NB4 (cell line): ENCODE measurements at regions not wholly inside any gene's neighbourhood (a gene's known extent, or its start where the extent isn't known, plus 50 kb on each side); places are given as distances from the start of the nearest gene placed in this dataset.

Experiments
- DNase-seq: peaks from one replicate; pipeline ENCODE4 v3.0.0; 2010; ENCODE audit warnings: low read depth
- H3K4me3 ChIP-seq: one replicate; pipeline ENCODE4 v1.5.1; 2011; ENCODE audit warnings: mild to moderate bottlenecking, low read depth, low read length, moderate library complexity
- CTCF ChIP-seq: IDR thresholded peaks from one replicate; pipeline ENCODE4 v1.5.1; 2012; ENCODE audit warnings: low read depth, low read length
- MAX ChIP-seq: IDR thresholded peaks from 2 replicates; pipeline ENCODE4 v1.6.1; 2011; ENCODE audit warnings: low read depth, low read length
- MYC ChIP-seq: IDR thresholded peaks from 2 replicates; pipeline ENCODE4 v1.6.1; 2011; ENCODE audit warnings: low read depth, low read length
- POLR2A ChIP-seq: IDR thresholded peaks from 2 replicates; pipeline ENCODE4 v1.6.1; 2011; ENCODE audit warnings: mild to moderate bottlenecking; ENCODE audit not compliant: insufficient read length; ENCODE audit errors: extremely low read depth

- no peak for DNase-seq
- no peak overlapping the region for H3K4me3 ChIP-seq
- no peak for TF ChIP-seq MAX
- TF ChIP-seq CTCF = no peak
- TF ChIP-seq MYC = no peak
- no peak for TF ChIP-seq POLR2A
These were observed 60.8 kb upstream of the FAM136A start for GRCh38 chr2:70362661-70363060.

GRCh38 chr2:70360661-70361270 lies 58.9 kb upstream of the FAM136A start:
- TF ChIP-seq CTCF (no peak), MAX (no peak), POLR2A (no peak)
- H3K4me3 ChIP-seq = no peak overlapping the region
- no peak for DNase-seq

- H3K4me3 ChIP-seq = no peak overlapping the region
- DNase-seq = no peak
- TF ChIP-seq CTCF (no peak), POLR2A (no peak), MAX (no peak), MYC (no peak)
These were observed 55.8 kb upstream of the FAM136A start for GRCh38 chr2:70357684-70358071.

- H3K4me3 ChIP-seq = no peak overlapping the region
- peak; percentile 15 for DNase-seq
- no peak for TF ChIP-seq MYC
These were observed 55.2 kb upstream of the FAM136A start for GRCh38 chr2:70356941-70357683.

- TF ChIP-seq POLR2A (no peak), MYC (no peak), CTCF (no peak), MAX (no peak)
These were observed 52.5 kb upstream of the FAM136A start for GRCh38 chr2:70354264-70354949.

More at GRCh38 chr2:70354264-70354949, 52.5 kb upstream of the FAM136A start:
- DNase-seq = no peak
- H3K4me3 ChIP-seq = no peak overlapping the region
